T follicular helper cell (primary cell): ENCODE measurements at regions not wholly inside any gene's neighbourhood (a gene's known extent, or its start where the extent isn't known, plus 50 kb on each side); places are given as distances from the start of the nearest gene placed in this dataset.
A peak's percentile ranks its signal among the peaks of the same experiment; 100 is the strongest.
"Not testable (repeated sequence)": the region's sequence is repeated elsewhere in the genome, so short reads cannot be mapped to it uniquely, and the experiment has no call there.

Experiments
- DNase-seq: peaks from one replicate; pipeline ENCODE4 v3.0.0-alpha.2; 2020; ENCODE audit warnings: low read depth

DNA sequence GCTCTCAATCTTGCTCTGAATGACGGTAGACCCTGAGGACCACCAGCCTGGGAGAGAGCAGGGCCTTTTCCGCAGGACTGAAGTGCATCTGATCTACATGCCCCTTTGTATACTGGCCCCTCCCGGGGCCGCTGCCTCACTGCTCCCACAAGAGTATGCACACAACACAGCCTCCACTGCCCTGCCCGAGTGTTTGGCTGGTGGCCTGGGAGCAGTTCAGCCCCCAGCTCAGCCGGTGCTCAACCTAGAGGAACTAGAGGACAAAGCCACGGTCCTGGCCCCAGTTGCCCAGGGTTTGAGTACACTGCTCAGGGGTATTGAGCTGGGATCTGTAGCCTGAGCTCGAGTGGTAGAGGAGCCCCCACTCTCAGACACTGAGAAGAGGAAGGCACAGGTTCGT is 118.9 kb upstream of the CAB39 start:
- DNase-seq = no peak

DNA sequence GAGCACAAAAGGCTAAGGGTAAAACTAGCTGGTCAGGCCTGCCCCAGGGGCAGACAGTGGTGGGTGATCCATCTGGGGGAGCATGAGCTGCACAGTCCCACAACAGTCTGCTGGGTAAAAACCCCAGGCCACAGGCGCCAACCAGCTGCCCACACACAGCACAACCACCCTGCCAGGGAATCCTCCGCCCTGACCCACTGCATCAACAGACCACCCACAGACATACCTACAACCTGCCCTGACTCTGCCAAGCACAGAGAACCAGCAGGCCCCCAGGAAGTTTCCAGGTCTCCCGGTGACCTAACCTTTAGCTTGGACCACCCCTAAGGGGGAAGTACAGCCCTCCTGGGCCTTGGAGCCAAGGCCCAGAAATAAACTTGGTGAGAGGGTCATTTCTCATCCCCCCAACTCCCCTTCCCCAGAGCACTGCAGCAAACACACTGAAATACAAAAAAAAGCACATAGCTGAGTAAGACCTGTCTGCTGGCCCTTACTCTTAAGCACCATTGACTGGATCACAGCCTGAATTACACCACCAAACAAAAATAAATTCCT is 118.3 kb upstream of the CAB39 start:
- DNase-seq = no peak

DNA sequence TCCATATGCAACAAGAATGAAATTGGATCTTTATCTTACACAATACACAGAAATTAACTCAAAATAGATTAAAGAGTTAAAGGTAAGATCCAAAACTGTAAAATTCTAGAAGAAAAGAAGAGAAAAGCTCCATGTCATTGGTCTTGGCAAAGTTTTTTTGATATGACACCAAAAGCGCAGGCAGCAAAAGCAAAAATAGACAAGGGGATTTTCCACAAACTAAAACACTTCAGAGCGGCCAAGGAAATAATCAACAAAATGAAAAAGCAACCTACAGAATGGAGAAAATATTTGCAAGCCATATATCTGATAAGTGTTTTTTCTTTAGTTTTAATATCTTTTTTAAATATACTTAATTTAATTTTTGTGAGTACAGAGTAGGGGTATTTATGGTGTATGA is 112.8 kb upstream of the CAB39 start:
- DNase-seq = no peak

DNA sequence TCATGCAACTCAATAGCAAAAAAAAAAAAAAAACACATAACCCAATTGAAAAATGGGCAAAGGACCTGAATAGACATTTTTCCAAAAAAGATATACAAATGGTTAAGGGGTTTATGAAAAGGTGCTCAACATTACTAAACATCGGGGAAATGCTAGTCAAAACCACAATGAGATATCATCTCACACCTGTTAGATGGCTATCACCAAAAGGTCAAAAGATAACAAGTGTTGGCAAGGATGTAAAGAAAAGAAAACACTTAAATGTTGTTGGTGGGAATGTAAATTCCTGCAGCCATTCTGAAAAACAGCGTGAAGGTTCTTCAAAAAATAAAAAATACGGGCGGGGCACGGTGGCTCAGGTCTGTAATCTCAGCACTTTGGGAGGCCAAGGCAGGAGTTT is 112.4 kb upstream of the CAB39 start:
- DNase-seq = no peak

DNA sequence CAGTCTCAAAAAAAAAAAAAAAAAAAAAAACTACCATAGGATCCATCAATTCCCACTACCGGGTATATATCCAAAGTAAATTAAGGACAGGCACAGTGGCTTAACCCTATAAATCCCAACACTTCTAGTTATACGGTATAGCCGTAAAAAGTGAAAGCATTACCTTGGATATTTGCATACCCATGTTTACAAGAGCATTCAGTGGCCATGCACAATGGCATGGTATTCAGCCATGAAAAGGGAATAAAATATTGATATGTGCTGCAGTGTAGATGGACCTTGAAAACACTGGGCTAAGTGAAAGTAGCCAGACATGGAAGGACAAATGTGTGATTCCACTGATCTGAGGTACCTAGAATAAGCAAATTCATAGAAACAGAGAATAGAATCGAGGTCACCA is 111.8 kb upstream of the CAB39 start:
- DNase-seq = no peak

DNA sequence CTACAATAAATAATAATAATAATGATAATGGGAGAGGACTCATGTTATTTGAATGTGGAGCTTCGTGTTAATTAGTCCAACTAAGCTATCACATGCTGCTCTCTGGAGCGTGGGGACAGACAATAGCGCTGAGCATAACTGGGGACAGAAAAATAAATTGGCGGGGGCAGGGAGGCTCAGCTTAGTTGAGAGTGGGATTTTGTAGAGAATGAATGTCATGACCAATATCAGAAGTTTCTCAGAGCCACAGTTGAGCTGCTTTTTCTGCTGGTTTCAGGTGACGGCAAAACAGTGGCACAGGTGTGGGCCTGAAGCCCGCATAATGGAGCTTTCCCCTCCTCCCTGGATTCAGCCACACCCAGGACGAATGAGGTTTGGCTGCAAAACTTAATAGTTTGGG is 111.1 kb upstream of the CAB39 start:
- DNase-seq = no peak

DNA sequence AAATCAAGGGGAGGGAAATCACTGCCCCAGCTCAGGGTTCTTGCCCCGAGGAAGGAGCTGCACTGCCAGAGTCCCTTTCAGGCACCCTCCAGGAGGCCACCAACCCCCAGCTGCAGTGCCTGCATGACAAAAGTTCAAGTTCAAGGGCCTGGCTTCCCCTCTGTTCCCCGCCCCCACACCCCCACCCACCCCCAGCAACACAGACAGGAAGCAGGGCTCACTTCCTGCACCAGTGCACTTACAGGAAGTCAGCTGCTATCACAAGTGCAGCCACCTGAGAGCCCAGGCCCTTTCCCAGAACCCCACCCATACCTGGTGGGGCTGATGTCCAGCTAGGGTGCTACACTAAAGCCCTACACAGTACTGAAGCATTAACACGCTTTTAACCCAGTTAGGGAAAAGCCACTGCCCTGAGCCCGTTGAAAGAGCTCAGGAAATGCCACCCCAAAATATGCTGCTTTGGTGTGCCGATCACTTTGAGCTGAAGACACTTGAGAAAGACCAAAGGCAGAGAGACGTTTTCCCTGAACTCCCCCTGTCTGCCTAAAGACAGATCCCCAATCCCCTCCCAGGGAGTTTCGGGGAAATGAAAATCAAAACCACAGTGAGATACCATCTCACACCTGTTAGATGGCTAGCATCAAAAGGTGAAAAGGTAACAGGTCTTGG is 109.9 kb upstream of the CAB39 start:
- peak; percentile 32 for DNase-seq

DNA sequence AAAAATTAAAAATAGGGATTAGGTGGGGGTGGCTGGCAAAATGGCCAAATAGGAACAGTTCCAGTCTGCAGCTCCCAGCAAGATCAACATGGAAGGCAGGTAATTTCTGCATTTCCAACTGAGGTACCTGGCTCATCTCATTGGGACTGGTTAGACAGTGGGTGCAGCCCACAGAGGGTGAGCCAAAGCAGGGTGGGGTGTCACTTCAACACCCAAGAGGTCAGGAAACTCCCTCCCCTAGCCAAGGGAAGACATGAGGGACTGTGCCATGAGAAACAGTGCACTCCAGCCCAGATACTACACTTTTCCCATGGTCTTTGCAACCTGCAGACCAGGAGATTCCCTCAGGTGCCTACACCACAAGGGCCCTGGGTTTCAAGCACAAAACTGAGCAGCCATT is 109.3 kb upstream of the CAB39 start:
- DNase-seq = not testable (repeated sequence)

DNA sequence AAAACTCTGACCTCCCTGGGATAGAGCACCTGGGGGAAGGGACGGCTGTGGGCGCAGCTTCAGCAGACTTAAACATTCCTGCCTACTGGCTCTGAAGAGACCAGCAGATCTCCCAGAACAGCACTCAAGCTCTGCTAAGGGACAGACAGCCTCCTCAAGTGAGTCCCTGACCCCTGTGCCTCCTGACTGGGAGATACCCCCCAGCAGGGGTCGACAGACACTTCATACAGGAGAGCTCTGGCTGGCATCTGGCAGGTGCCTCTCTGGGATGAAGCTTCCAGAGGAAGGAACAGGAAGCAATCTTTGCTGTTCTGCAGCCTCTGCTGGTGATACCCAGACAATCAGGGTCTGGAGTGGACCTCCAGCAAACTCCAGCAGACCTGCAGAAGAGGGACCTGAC is 108.5 kb upstream of the CAB39 start:
- DNase-seq = not testable (repeated sequence)

DNA sequence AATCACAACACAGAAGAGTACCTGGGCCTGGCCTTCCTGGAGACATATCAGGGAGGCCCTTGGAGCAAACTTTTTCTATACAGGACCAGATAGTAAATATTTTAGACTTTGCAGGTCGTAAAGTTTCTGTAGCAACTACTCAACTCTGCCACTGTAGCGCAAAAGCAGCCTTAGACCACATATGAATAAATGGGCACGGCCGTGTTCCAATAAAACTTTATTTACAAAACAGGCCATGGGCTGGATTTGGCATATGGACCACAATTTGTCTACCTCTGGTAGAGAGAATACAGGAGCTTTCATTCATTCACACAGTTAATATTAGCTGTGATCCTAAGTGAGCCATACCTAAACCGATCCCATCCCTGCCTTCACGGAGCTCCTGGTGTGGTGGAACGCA is 98.6 kb upstream of the CAB39 start:
- no peak for DNase-seq

DNA sequence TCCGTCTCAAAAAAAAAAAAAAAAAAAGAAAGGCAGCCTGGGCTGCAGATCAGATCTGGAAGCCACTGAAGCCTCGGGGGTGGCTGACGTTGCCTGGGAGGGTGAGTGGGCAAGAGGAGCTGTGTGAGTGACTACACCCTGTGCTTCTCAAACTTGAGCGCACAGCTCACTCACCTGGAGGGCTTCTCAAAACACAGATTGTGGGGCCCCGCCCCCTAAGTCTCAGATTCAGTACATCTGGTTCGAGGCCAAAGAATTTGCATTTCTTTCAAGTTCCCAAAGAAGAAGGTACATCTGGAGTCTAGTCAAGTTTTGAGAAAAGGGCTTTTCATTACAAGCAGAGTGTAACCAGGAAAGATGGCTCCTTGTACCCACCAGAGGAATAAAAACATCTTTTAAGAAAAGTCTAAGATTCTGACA is 97.7 kb upstream of the CAB39 start:
- DNase-seq = no peak

DNA sequence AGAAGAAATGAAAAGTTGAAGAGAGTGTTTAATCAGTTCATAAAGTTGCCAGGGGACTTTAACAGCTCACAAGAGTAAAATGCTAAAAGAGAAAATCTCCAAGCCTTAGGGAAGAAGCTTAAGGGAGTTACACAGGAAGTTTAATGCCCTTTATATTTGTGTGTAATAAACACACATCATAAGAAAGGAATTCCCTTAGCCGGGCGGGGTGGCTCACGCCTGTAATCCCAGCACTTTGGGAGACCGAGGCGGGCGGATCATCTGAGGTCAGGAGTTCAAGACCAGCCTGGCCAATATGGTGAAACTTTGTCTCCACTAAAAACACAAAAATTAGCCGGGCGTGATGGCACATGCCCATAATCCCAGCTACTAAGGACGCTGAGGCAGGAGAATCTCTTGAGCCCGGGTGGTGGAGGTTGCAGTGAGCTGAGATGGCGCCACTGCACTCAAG is 95.4 kb upstream of the CAB39 start:
- not testable (repeated sequence) for DNase-seq

DNA sequence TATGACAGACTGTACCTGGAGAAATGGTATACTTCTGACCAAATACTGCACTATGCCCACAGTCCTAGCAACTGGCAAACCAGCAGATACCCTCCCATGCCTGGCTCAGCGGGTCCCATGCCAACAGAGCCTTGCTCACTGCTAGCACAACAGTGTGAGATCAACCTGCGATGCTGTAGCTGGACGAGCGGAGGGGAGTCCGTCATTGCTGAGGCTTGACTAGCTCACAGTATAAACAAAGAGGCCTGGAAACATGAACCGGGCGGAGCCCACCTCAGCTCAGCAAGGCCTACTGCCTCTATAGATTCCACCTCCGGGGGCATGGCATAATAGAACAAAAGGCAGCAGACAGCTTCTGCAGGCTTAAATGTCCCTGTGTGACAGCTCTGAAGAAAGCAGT is 93.2 kb upstream of the CAB39 start:
- no peak for DNase-seq

DNA sequence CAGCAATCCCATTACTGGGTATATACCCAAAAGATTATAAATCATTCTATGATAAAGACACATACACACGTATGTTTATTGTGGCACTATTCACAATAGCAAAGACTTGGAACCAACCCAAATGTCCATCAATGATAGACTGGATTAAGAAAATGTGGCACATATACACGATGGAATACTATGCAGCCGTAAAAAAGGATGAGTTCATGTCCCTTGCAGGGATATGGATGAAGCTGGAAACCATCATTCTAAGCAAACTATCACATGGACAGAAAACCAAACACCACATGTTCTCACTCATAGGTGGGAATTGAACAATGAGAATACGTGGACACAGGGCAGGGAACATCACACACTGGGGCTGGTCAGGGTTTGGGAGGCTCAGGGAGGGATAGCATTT is 87.4 kb upstream of the CAB39 start:
- DNase-seq = not testable (repeated sequence)

DNA sequence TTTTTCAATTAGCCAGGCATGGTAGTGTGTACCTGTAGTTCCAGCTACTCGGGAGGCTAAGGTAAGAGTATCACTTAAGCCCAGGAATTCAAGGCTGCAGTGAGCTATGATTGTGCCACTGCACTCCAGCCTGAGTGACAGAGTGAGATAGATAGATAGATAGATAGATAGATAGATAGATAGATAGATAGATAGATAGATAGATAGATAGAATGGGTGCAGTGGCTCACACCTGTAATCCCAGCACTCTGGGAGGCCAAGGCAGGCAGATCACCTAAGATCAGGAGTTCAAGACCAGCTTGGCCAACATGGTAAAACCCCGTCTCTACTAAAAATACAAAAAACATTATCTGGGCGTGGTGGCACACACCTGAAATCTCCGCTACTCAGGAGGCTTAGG is 85.6 kb upstream of the CAB39 start:
- not testable (repeated sequence) for DNase-seq

DNA sequence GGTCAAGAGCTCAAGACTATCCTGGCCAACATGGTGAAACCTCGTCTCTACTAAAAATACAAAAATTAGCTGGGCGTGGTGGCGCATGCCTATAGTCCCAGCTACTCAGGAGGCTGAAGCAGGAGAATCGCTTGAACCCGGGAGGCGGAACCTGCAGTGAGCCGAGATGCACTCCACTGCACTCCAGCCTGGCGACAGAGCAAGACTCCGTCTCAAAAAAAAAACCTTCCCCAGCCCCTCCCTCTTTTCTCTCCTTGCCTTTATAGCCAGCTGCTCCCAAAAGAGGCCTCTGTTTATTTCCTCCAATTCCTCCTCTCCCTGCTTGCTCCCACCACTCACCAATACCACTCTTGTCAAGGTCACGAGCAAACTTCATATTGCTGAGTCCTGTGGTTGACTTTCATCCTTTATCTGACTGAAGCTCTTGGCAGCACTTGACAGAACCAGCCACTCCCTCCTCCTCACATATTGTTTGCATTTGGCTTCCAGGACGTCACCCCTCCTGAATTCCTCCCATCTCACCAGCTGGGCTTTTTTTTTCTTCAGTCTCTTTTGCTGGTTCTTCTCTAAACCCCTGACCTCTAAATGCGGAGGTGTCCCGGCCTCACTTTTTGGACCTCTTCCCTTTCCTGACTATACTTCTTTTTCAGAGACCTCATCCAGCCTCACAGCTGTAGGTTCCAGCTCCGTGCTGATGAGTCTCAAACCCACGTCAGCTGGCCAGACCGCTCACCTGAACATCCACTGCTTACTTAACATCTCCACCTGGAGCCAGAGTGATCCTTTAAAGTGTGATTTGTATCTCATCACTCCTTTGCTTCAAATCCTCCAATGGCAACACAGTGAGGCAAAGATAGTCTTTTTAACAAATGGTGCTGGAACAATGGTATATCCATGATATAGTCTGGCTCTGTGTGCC is 84.6 kb upstream of the CAB39 start:
- DNase-seq = no peak

DNA sequence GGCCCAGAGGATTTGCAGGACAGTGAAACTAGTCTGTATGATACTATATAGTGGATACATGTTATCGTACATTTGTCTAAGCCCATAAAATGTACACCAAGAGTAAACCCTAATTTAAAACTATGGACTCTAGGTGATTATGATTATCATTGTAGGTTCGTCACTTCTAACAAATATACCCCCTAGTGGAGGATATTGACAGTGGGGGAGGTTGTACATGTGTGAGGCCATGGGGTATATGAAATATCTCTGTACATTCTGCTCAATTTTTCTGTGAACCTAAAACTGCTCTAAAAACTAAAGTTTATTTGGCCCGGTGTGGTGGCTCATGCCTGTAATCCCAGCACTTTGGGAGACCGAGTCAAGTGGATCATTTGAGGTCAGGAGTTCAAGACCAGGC is 81.2 kb upstream of the CAB39 start:
- DNase-seq = no peak

DNA sequence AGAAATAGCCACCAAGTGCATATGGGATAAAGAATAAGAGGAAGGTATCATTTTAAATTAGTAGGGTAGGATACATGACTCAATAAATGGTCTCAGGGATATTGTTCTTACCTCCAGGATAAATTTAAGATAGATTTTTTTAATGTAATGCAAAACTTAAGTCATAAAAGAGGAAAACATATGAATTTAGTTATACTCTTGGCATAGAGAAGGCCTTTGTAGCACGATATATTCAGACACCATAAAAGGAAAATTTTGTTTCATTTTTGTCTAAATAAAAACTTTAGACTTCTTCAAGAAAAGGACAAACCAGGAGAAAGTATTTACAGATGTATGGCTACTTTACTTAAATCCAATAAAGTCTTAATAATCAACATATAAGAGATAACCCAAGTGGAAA is 78.5 kb upstream of the CAB39 start:
- DNase-seq = no peak

DNA sequence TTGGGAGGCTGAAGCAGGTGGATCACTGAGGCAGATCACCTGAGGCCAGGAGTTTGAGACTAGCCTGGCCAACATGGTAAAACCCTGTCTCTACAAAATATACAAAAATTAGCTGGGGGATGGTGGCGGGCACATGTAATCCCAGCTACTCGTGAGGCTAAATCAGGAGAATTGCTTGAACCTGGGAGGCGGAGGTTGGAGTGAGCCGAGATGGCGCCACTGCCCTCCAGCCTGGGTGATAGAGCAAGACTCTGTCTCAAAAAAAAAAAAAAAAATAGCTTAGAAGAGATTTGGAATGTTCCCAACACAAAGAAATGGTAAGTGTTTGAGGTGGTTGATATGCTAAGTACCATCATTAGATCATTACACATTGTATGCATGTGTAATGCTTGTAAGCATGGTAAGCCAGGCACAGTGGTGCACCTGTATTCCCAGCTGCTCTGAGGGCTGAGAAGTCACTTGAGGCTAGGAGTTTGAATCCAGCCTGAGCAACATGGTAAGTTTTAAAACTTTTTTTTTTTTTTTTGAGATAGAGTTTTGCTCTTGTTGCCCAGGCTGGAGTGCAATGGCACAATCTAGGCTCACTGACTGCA is 77.8 kb upstream of the CAB39 start:
- not testable (repeated sequence) for DNase-seq

DNA sequence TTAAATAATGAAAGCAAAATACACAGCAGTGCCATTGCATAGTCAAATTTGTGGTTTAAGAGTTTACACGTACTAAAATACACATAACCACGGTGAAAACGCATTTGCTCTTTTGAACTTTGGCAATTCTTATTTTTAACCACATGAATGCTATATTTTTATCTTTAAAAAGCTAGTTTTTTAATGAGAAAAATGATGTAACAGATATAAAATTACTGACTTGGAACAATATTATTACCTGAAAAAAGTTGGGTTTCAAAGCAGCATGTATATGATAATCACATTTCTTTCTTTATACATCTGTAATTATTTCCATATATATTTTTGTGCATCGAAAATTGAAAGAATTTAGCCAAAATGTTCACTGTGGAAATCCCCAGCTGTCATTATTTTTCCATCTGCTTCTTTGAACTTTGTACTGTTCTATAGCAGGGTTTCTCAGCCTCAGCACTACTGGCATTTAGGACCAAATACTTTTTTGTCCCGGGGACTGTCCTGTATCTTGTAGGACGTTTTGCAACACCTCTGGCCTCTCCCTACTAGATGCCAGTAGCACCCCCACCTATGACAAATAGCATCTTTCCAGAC is 75.9 kb upstream of the CAB39 start:
- no peak for DNase-seq

DNA sequence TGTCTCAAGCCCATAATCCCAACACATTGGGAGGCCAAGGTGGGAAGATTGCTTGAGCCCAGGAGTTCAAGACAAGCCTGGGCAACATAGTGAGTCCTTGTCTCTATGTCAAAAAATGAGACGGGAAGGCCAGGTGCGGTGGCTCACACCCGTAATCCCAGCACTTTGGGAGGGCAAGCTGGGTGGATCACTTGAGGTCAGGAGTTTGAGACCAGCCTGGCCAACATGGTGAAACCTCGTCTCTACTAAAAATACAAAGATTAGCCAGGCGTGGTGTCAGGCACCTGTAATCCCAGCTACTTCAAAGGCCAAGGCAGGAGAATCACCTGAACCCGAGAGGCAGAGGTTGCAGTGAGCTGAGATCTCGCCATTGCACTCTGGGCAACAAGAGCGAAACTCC is 75.2 kb upstream of the CAB39 start:
- not testable (repeated sequence) for DNase-seq

DNA sequence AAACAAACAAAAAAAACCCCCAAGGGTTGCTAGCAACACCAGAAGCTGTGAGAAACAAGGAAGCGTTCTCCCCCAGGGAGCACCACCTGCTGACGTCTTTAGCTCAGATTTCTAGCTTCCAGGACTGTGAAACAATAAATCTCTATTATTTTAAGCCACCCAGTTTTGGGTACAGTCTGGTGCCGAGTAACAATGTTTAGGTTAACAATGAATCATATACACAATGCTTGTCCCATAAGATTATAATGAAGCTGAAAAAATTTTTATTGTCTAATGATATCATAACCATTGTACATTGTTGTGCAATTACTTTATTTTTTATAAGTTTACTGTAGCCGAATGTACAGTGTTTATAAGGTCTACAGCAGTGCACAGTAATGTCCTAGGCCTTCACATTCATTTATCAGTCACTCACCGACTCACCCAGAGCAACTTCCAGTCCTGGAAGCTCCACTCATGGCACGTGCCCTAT is 72.1 kb upstream of the CAB39 start:
- DNase-seq = no peak
